RCC 7860 (cell line): ENCODE measurements at regions not wholly inside any gene's neighbourhood (a gene's known extent, or its start where the extent isn't known, plus 50 kb on each side); places are given as distances from the start of the nearest gene placed in this dataset.

ENCODE experiments used
- DNase-seq: peaks from one replicate; pipeline ENCODE4 v3.0.0-alpha.2; 2015; ENCODE audit warnings: low spot score
- FAIRE-seq: peaks from 2 replicates; lab custom pipeline; 2012; peaks lifted over from hg19 to GRCh38; lab: Jason Lieb, UNC

DNA sequence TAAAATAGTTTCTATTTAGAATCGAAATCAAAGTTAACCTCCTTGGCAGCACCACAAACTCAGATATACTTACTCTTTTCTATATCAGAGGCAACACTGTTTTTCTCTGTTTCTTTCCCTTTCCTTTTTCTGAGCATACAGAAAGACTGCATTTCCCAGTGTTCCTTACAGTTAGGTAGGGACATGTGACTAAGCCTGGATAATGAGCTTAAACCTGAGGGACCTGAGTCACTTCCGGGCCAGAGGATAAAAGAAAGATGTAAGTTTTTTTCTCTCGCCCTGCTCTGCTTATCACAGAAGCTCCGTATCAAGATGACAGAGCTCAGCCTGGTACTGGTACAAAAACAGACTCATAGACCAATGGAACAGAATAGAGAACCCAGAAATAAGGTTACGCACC is 531.9 kb downstream of the KLF12 start:
- DNase-seq: peak; percentile 30
- FAIRE-seq: no peak

DNA sequence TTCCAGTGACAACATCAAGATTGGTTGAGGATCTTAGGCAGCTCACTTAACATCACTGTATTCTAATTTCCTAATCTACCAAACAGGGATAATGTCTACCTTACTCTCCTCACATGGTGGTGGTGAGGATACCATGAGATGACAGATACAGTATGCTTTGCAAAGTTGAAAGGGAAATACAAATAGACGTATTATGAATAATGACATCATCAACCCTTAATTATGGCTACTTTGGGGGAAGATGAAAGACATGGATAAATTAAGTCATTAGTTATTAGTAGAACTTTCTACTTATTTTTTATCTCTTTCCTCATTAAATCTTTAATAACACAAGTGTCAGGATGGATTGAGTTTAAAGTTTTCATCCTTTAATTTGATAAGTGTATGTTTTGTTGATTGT is 532.5 kb downstream of the KLF12 start:
- DNase-seq (no peak), FAIRE-seq (no peak)

DNA sequence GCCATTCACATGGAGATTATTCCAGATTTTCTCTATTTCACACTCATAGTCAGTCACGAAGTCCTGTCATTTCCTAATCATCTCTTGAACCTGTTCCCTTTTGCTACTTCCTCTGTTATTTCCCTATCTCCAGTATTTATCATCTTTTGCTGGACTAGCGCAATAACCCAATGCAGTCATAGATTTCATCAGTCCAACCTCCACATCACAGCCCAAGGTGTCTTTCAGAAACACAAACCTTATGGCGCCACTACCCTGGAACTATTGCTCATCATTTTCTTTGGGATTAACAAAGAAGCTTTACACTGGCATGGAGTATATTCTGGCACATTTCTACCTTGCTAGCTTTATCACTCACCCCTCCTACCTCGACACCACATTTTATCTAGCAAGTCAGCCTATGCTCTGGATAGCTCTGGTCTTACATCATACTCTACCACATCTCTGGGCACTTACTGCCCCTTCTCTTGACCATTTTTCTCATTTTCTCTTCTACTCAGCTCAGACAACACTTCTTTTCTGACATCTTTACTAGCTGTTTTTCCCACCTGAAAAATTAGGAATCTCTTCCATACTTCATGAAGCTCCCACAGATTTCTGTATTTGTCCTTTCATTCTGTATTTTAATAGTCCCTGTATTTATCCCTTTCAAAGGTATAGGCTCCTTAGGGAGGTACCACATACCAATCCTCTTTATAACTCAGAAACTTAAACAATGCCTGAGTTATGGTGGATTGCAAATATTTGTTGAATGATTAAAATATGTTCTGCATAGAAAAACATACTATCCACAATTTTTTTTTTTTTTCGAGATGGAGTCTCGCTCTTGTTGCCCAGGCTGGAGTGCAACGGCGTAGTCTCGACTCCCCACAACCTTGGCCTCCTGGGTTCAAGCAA is 534.7 kb downstream of the KLF12 start:
- no peak for FAIRE-seq
- no peak for DNase-seq

DNA sequence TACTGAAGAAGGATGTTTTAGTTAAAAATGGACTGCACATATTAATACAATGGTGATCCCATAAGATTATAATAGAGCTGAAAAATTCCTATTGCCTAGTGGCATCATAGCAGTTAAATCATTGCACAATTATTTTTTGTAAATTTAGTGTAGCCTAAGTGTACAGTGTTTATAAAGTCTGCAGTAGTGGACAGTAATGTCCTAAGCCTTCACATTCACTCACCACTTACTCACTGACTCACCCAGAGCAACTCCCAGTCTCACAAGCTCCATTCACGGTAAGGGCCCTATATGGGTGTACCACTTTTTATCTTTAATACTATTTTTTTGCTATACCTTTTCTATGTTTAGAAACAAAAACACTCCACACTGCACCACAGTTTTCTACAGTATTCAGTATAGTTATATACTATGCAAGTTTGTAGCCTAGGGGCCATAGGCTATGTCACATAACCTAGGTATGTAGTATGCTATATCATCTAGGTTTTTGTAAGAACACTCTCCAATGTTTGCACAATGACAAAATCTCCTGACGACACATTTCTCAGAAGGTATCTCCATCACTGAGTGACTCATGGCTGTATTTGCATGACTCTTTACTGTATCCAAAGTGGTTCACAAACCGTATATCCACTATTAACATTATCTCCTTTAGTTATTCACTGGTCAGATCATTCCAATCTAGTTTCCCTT is 536.0 kb downstream of the KLF12 start:
- FAIRE-seq: no peak
- DNase-seq: no peak

DNA sequence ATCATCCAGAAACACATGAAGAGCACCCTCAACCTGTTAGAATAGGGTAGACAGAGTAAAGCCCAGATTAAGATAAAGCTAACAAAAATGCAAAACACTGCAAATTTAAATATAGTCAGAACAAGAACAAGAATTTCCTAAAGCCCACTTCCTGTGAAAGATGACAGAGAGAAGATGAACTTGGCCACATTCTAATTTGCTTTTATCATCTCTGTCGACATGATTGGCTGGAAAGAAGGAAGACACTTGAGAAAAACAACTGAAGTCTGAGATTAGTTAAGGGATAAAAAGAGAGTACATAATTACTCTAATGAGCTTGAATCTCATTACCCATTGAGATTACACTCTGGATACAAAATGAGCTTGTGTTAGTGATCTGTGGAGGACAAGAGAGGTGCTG is 537.6 kb downstream of the KLF5 start:
- FAIRE-seq: no peak
- no peak for DNase-seq

DNA sequence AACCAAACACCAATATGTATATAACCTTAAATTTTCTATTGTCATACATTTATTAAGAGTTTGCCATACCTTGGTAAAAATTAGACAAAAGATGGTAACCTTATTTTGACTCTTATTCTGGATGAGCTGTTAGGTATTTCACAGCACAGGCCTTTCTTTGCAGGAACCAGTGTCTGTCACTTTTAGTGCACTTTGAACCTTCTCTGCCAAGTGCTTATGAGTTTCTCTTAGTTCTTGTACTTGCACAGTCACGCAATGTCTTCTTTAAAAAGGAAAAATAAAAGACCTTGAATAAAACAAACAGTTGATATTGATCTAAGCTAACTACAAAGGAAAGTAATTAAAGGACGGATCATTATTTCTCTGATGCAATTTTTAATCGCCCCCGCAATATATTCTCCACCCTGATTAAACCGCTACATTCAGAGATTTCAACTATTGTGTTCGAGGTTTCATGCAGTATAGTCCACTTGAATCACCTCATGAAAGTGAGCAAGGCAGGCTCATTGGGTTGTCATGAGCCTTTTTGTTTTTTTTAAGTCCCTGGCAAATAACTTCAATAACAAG is 534.5 kb downstream of the KLF5 start:
- DNase-seq: no peak

DNA sequence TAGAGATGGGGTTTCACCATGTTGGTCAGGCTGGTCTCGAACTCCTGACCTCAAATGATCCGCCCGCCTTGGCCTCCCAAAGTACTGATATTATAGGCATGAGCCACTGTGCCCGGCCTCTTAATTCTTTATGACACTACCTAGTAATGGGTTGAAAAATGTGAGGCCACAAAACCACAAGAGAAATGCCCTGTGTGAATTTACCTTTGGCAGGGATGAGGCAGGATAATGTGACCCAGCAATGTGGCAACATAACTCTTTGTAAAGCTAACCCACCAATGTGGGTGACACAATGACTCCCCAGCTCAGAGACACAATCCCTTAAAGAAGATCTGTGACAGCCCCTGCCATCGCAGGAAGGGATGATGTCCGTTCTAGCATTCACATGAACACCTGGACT is 533.1 kb downstream of the KLF5 start:
- FAIRE-seq (no peak), DNase-seq (no peak)

More for the DNA sequence above, 534.5 kb downstream of the KLF5 start:
- no peak for FAIRE-seq

DNA sequence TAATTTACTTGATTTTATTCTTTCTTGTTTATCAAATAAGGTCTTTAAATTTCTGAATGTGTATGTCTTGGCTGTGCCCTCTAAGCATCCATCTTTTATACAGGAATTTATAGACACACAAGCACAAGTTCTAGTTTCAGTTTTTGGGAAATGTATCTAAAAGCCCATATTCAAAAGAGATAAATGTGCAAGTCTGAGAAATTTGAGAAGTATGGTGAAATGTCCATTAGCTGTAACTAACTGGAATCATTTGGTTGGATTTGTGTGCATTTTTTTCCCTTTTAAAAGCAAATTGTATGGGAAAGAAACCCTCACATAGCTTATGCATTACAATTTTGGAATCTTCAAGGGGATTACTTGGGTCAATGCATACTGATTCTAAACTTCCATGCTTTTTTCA is 532.0 kb downstream of the KLF5 start:
- no peak for FAIRE-seq
- DNase-seq: no peak

DNA sequence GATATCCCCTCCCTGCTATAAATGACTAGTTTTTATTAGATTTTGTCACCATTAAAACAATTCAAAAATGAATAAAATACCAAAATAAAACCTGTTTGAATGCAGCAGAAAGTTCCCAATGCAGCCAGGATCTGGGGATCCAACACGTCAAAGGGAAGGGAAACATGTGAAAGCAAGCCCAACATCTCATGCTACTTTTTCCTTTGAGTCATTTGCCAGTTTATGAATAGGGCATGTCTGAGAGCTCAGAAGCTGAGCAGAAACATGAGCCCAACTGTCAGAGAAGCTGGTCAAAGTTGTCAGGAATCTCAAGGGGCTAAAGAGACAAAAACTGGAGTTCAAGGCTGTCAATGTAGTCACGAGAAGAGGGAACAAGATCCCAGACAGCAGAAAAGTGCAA is 526.4 kb downstream of the KLF5 start:
- no peak for DNase-seq
- no peak for FAIRE-seq

DNA sequence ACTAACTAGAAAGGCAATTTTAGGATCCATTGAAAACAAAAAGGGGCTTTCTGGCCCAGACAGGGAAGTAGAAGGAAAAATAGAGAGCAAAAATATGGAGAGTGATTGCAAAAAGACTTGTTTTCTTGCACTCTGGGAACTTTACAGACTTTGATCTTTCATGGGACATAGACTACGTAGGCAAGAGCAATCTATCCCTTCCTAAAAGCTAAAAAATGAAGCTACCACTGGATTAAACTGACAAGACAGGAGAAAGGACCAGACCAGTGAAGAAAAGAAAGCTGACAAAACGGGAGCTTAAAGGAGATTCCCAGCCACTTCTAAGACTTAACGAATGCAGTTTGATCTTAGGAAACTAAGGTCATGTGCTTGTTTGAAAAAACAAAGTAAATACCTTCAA is 524.5 kb downstream of the KLF5 start:
- no peak for FAIRE-seq
- DNase-seq: no peak

DNA sequence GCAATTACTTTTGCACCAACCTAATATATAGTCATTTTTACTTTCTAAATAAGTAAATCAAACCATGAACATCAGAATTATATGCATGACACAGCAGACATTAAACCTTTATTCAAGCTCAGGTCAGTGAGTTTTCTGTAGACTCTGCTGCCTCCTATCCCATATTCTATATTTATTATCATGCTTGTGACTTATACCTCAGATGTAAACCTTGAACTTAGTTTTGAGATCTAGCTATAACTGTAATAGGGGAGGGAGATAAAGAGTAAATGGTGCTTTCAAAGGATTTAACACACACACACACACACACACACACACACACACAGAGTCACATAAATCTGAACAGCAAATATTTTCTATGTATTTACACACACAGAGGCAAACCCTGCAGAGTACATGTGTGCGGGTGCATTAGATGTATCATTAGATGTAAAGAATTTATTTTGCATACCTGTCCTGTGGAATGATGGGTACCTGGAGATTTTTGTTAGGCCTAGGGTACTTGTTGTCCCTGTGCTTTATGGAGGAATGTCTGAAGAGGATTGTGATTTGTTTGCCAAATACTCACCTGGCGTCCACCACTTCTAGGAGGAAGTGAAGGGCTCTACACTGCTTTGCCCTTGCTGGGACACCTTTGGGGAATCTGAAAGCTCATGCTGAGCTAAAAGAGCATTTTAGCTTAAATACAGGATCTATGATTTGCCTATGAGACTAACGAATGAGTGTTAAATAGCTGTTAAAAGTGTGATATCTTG is 521.9 kb downstream of the KLF5 start:
- FAIRE-seq (no peak), DNase-seq (no peak)

DNA sequence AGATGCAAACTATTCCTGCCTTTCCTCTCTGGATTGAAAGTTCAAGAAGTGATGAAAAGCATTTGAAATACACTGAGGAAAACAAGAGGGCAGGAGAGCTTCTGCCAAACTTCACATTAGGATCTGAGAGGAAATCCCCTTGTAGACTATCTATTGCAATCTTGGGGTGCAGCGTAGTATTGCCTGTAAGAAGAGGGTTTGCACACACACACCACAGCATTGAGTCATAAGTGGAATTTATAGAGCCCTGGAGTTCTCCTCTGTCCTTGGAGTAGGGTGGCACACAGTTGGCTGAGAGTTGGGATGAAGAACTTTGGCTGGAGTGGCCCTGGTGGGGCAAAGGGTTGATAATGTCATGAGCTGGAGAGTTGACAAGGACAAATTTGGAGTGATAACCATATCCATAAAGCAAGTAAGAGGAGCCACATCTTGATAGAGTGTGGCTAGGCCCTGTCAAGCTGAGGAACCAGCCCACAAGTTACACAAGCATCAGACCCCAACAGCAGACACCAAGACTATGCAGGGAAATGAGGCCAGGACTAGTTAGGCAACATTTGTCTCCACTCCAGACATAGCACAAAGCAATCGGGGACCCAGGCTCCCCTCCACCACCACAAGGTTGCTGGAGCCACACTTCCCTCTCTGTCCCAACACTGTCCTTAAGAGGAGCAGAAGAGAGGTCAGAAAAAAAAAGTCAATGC is 520.9 kb downstream of the KLF5 start:
- FAIRE-seq: no peak
- no peak for DNase-seq

DNA sequence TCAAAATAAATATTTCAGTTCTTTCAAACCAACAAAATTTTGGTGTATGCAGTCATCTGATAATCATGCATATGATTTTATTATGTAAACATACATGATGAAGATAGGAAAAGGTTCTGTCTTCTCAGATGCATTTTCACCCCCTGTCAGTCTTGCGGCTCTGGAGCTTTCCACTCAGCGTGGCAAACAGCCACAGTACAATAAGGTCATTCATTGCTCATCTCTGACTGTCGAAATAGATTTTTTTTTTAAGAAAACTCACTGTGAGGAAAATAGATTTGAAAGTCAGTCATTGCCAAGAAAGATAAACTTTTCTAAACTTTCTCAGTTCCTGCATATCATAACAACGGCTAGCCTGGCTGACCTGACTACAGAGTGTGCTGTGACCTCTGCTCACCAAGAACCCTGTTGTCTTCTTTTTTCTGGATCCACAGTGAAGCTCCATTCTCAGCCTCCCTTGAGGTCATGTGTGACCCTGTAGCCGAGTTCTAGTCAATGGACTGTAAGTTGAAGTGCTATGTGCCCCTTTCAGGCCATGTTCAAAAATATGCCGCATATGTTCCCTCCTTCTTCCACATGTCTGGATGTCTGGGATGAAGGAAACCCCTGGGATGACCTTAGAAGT is 519.6 kb downstream of the KLF5 start:
- no peak for FAIRE-seq
- no peak for DNase-seq

DNA sequence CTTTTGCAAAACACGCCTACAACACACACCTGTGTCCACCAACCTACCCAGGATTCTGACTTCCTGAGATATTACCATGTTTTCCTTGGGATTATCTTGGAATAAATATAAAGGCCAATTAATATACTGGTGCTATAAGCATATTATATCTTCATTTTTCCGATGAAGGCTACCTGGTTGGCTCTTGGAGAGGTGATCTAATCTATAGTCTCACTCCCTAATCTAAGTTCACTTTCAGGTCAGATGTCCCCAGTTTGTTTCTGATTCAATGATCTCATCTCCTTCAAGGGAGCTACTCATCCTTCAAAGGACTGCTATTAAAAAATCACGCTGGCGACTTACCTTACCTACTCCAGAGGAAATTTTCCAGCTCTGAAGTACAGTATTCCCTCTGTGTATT is 517.5 kb downstream of the KLF5 start:
- FAIRE-seq (no peak), DNase-seq (no peak)

DNA sequence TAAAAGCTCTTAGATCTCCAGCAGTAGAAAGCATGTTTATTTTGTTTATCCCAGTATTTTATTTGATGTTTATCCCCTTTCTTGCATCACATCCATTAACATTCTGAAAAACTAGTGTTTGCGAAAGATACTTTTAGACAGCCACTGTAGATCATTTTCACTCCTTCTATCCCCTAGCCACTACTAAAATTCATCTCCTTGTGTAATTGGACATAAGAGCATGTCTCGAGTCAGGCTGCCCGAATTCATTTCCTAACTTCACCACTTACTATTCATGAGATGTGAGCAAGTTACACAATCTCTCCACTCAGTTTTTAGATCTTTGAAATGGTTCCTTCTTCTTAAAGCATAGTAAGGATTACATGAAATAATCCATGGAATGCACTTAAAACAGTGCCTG is 514.0 kb downstream of the KLF5 start:
- no peak for DNase-seq
- no peak for FAIRE-seq

DNA sequence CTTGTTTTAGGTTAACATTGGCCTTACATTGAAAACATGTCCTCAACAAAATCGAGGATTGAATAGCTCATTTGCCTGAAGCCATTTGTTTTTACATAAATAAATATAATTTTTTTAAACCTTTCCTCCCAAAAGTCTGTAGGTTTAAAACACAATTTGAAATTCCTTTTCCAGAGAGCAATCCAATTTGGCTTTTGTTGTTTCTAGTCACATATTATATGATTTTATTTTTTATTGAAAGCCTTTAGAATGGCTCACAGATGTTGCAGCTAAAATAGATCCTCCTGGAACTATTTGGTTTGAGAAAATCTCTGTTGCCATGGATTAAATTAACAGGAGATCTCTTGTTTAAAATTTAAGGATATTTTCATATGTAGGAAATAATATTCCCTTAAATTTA is 512.6 kb downstream of the KLF5 start:
- DNase-seq (no peak), FAIRE-seq (no peak)

DNA sequence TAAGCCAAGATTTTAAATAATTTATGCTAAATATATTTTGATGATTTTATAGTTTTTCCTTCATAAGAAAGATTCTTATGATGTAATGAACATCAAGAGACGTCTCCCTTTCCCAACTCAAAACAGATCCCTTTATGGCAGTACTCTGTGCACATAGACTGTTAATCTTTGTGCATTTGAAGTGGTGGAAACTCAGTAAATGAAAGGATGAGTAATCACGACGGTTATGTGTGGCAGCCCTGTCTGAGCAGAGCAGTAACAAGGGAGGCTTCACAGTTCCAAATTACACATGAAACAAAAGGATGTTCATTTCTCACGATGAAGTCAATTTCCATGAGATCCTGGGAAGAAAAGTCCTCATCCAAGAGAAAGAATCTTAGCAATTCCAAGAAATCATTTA is 498.1 kb downstream of the KLF5 start:
- DNase-seq: no peak
- FAIRE-seq: no peak

DNA sequence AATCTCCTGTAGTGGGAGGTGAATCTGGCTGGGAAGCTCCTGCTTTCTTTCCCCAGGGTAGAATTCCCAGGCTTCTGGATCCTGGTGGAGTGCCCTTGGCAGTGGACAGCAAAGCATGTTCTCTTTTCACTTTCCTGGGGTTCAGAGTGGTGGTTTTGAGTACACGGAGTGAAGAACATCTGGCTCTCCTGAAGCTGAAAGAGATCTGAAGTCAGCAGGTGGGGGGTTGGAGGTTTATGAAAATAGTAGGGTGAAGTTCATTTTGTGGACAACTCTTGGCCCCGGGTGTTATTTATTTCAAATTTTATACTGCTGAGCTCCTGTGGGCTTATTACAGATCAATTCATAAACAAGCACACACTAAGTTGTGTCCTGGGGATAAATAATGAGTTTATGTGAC is 497.3 kb downstream of the KLF5 start:
- DNase-seq (no peak), FAIRE-seq (no peak)

DNA sequence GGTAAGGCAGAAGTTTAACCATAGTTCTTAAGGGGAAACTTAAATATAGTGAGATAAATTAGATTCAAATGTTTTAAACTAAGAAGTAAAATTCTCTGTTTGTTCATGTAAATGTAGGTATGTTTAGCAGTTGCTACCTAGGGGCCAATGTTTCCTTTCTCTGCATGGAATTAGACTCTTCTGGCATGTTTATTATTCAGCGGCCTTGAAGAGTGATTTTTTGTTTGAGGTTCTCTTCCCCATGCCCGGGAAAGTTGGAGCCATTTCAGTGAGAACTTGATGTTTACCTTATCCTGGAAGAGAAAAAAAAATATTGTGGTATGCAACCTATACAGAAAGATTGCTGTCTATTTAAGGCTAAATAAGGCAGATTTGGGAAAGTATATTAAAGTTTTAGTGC is 492.9 kb downstream of the KLF5 start:
- DNase-seq (no peak), FAIRE-seq (no peak)

DNA sequence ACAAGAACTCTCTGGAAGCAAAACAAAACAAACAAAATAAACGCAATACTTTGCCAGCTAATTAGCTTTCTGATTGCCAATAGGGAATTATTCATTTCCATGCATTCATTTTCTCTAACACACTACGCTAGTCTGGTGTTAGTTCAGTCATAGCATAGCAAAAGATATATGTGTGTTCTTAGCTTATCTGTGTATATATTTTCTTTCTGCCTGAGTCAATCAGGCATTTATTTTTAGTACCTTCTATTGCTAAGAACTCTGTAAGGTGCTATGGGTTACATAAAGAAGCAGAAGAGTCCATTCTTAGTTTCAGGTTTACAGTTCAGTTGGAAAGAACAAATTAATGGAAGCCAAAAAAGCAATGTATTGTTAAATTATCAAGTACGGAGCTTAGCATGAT is 490.9 kb downstream of the KLF5 start:
- no peak for FAIRE-seq
- no peak for DNase-seq
